HT1080 (cell line): ENCODE measurements at regions not wholly inside any gene's neighbourhood (a gene's known extent, or its start where the extent isn't known, plus 50 kb on each side); places are given as distances from the start of the nearest gene placed in this dataset.
"Not testable (repeated sequence)": the region's sequence is repeated elsewhere in the genome, so short reads cannot be mapped to it uniquely, and the experiment has no call there.

ENCODE experiments used
- DNase-seq: peaks from one replicate; pipeline ENCODE4 v3.0.0-alpha.2; 2015; ENCODE audit warnings: low read depth

- no peak for DNase-seq
Observed at GRCh38 chr21:15119486-15119885, 54.7 kb upstream of the NRIP1 start.

GRCh38 chr21:15121097-15121654, 56.4 kb upstream of the NRIP1 start:
- no peak for DNase-seq

- no peak for DNase-seq
Observed at GRCh38 chr21:15121655-15122120, 56.9 kb upstream of the NRIP1 start.

GRCh38 chr21:15122241-15122640, 57.4 kb upstream of the NRIP1 start:
- DNase-seq: no peak

- DNase-seq: no peak
Observed at GRCh38 chr21:15124731-15125130, 59.9 kb upstream of the NRIP1 start.

- DNase-seq: no peak
Observed at GRCh38 chr21:15126948-15127347, 62.1 kb upstream of the NRIP1 start.

- DNase-seq: no peak
Observed at GRCh38 chr21:15127437-15127836, 62.6 kb upstream of the NRIP1 start.

GRCh38 chr21:15128267-15128666, 63.5 kb upstream of the NRIP1 start:
- no peak for DNase-seq

- not testable (repeated sequence) for DNase-seq
Observed at GRCh38 chr21:15128714-15129113, 63.9 kb upstream of the NRIP1 start.

GRCh38 chr21:15130326-15130725, 65.5 kb upstream of the NRIP1 start:
- DNase-seq: no peak

GRCh38 chr21:15130751-15131150, 66.0 kb upstream of the NRIP1 start:
- DNase-seq: no peak

GRCh38 chr21:15132781-15133180, 68.0 kb upstream of the NRIP1 start:
- DNase-seq: no peak

- no peak for DNase-seq
Observed at GRCh38 chr21:15134701-15135470, 70.1 kb upstream of the NRIP1 start.

GRCh38 chr21:15135867-15136629, 71.2 kb upstream of the NRIP1 start:
- DNase-seq: no peak

GRCh38 chr21:15138490-15138889, 73.7 kb upstream of the NRIP1 start:
- no peak for DNase-seq

GRCh38 chr21:15139898-15140297, 75.1 kb upstream of the NRIP1 start:
- DNase-seq: no peak

- no peak for DNase-seq
Observed at GRCh38 chr21:15140321-15141019, 75.7 kb upstream of the NRIP1 start.

GRCh38 chr21:15141261-15141970, 76.6 kb upstream of the NRIP1 start:
- no peak for DNase-seq

GRCh38 chr21:15144026-15144425, 79.2 kb upstream of the NRIP1 start:
- no peak for DNase-seq

GRCh38 chr21:15148437-15148836, 83.6 kb upstream of the NRIP1 start:
- no peak for DNase-seq

- no peak for DNase-seq
Observed at GRCh38 chr21:15149600-15150224, 84.9 kb upstream of the NRIP1 start.
